ENCODE measurements at regions not wholly inside any gene's neighbourhood (a gene's known extent, or its start where the extent isn't known, plus 50 kb on each side); places are given as distances from the start of the nearest gene placed in this dataset.

DNA sequence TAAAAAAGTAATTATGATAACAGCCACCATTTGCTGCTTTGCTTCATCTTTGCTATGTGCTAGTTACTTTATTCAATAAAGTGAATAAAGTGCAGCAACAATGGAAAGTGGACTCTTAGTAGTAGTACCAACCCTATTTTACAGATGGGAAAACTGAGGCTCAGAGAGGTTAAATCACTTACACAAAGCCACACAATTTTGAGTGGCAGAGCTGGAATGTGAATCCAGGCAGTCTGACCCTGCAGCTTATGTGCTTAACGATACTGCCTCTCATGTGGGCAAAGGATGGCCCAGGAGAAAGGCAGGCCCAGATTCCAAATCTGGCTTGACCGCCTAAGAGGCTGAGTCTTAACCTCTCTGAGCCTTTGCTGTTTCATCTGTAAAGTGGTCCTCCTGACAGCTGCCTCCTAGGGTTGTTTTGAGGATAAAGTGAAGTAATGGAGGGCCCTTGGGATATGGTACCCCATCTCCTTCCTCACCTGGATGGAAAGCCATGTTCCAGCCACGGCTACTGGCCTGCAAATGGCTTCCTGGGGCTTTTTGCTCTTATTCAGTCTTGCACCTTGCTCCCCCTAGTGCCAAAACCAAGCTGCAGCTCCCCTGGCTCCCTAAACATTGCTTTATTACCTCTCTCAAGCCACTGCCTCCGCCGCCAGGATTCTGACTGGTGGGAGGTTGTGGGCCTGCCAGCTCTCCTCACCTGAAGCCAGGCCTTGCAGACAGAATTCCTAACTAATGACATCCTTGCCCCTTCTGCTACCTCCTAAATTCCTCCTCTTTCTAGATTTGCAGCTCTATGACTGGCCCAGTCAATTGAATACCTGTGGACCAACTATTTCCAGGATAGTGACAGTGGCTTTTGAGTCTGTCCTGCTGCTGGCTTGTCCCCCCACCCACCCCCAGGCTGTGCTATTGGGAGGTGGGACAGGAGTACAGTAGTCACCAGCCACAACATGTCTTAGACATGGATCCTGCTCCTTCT, 283.3 kb upstream of the PWP1 start:
- ChIA-PET CTCF (interaction anchor here (0.8 to 1.4 kb wide), 6 partner anchors 30 to 271 kb away, joined by 3 to 12 read pairs (median 4); a partner anchor contains a TSS), POLR2A (ENCODE audit: low non-redundant PET) (no interaction called here)
- Histone ChIP-seq H3K4me1 (ENCODE audit: insufficient read depth, low read length, poor library complexity, severe bottlenecking) (peaks cover 13% of the 10 kb centered on the region), H3K27ac (ENCODE audit: low read depth, low read length, poor library complexity, severe bottlenecking) (no peak overlapping the region), H3K27me3 (replicated peaks; ENCODE audit: insufficient read depth, low read depth, low read length, poor library complexity) (no peaks in the 10 kb centered on the region), H3K9me3 (ENCODE audit: low read depth, low read length, poor library complexity, severe bottlenecking) (no peaks in the 10 kb centered on the region), H3K36me3 (ENCODE audit: insufficient read depth, low read length, poor library complexity, severe bottlenecking) (no peaks in the 10 kb centered on the region), H3K4me3 (ENCODE audit: low read depth, low read length, poor library complexity, severe bottlenecking) (no peak overlapping the region)
- TF ChIP-seq, protein P1, sequence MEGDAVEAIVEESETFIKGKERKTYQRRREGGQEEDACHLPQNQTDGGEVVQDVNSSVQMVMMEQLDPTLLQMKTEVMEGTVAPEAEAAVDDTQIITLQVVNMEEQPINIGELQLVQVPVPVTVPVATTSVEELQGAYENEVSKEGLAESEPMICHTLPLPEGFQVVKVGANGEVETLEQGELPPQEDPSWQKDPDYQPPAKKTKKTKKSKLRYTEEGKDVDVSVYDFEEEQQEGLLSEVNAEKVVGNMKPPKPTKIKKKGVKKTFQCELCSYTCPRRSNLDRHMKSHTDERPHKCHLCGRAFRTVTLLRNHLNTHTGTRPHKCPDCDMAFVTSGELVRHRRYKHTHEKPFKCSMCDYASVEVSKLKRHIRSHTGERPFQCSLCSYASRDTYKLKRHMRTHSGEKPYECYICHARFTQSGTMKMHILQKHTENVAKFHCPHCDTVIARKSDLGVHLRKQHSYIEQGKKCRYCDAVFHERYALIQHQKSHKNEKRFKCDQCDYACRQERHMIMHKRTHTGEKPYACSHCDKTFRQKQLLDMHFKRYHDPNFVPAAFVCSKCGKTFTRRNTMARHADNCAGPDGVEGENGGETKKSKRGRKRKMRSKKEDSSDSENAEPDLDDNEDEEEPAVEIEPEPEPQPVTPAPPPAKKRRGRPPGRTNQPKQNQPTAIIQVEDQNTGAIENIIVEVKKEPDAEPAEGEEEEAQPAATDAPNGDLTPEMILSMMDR (conservative IDR thresholded peaks at IDR 0.05; ENCODE audit: low read depth, low read length) = peak; percentile 85
- TF ChIP-seq EZH2 (IDR thresholded peaks at IDR 0.05; ENCODE audit: borderline replicate concordance, low read depth, low read length, poor library complexity, severe bottlenecking) = no peak
- no TSS peak for BruUV-seq (replicated peaks)
- peak; percentile 82 for DNase-seq (ENCODE audit: low spot score)
- intact Hi-C loops (cut with micrococcal nuclease; ENCODE audit: unreplicated experiment) = loop anchor here (1.0 to 10.0 kb wide), 3 partner anchors 168 to 270 kb away; no protein-coding TSS in a partner anchor

DNA sequence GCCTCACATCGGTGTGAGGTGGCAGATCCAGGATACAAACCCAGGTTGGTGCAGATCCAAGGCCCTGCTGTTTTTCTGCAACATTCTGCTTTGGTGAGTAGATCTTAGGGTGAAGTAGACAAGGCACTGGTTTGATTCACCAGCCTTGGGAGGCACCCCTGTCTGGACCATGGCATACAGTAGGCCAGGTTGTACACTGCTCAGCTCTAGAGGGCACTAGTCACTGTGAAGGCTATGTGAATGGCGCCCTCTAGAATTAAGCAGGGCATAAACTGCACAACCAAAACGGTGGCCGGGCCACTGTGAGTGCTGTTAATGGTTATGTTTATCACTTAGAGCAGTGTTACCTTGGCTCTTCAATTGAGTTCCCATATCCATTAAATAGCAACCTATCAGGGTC, 280.6 kb upstream of the PWP1 start:
- CTCF ChIA-PET = interaction anchor here (1.0 to 1.1 kb wide), 3 partner anchors 30 to 274 kb away, joined by 3 to 9 read pairs (median 4); no protein-coding TSS in a partner anchor
- Histone ChIP-seq H3K27me3 (replicated peaks; ENCODE audit: insufficient read depth, low read depth, low read length, poor library complexity) (no peaks in the 10 kb centered on the region), H3K27ac (ENCODE audit: low read depth, low read length, poor library complexity, severe bottlenecking) (no peak overlapping the region), H3K9me3 (ENCODE audit: low read depth, low read length, poor library complexity, severe bottlenecking) (no peaks in the 10 kb centered on the region), H3K4me3 (ENCODE audit: low read depth, low read length, poor library complexity, severe bottlenecking) (no peak overlapping the region), H3K4me1 (ENCODE audit: insufficient read depth, low read length, poor library complexity, severe bottlenecking) (peaks cover 13% of the 10 kb centered on the region), H3K36me3 (ENCODE audit: insufficient read depth, low read length, poor library complexity, severe bottlenecking) (no peaks in the 10 kb centered on the region)
- peak; percentile 70 for DNase-seq (ENCODE audit: low spot score)
- TF ChIP-seq, protein P1 (conservative IDR thresholded peaks at IDR 0.05; ENCODE audit: low read depth, low read length) = peak; percentile 84
- TF ChIP-seq EZH2 (IDR thresholded peaks at IDR 0.05; ENCODE audit: borderline replicate concordance, low read depth, low read length, poor library complexity, severe bottlenecking) = no peak
- BruUV-seq (replicated peaks) = no TSS peak
- POLR2A ChIA-PET (ENCODE audit: low non-redundant PET) = interaction anchor here (0.5 to 0.7 kb wide), 2 partner anchors 206 to 427 kb away, joined by 3 to 4 read pairs; no protein-coding TSS in a partner anchor
- intact Hi-C loops (cut with micrococcal nuclease; ENCODE audit: unreplicated experiment) = loop anchor here (10.0 kb wide), 1 partner anchor 170 kb away; no protein-coding TSS in a partner anchor

DNA sequence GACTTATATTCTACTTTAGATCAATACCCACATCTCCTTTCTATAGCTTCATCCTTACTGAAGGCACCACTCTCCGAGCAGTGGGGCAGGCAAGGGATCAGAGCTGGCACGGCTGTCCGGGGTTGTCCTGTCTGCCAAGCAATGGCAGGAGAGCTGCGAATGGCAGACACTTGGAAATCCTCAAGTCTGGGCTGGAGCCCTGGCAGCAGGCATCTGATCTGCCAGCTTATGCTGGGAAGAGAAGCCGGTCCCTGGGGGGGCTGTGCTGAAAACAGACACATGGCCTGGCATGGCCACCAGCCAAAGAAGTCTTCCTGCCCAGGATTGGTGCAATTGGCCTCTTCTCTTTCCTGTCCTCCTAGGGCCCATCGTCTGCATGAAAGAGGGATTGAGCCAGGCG, 280.2 kb upstream of the PWP1 start:
- H3K36me3 ChIP-seq (ENCODE audit: insufficient read depth, low read length, poor library complexity, severe bottlenecking) = no peaks in the 10 kb centered on the region
- BruUV-seq (replicated peaks) = no TSS peak
- intact Hi-C loops (cut with micrococcal nuclease; ENCODE audit: unreplicated experiment) = loop anchor here (10.0 kb wide), 1 partner anchor 171 kb away; no protein-coding TSS in a partner anchor
- TF ChIP-seq, protein P1 (conservative IDR thresholded peaks at IDR 0.05; ENCODE audit: low read depth, low read length) = no peak
- no peak for TF ChIP-seq EZH2 (IDR thresholded peaks at IDR 0.05; ENCODE audit: borderline replicate concordance, low read depth, low read length, poor library complexity, severe bottlenecking)
- no peaks in the 10 kb centered on the region for H3K27me3 ChIP-seq (replicated peaks; ENCODE audit: insufficient read depth, low read depth, low read length, poor library complexity)
- DNase-seq (ENCODE audit: low spot score) = no peak
- H3K9me3 ChIP-seq (ENCODE audit: low read depth, low read length, poor library complexity, severe bottlenecking) = no peaks in the 10 kb centered on the region
- ChIA-PET POLR2A (ENCODE audit: low non-redundant PET) (no interaction called here), CTCF (interaction anchor here (0.5 to 1.0 kb wide), 3 partner anchors 30 to 724 kb away, joined by 3 to 5 read pairs (median 4); partner anchors contain the start of gene WSCD2)
- peaks cover 12% of the 10 kb centered on the region for H3K4me1 ChIP-seq (ENCODE audit: insufficient read depth, low read length, poor library complexity, severe bottlenecking)
- H3K4me3 ChIP-seq (ENCODE audit: low read depth, low read length, poor library complexity, severe bottlenecking) = no peak overlapping the region
- no peak overlapping the region for H3K27ac ChIP-seq (ENCODE audit: low read depth, low read length, poor library complexity, severe bottlenecking)
